OCI-LY7 (cell line): ENCODE measurements at regions not wholly inside any gene's neighbourhood (a gene's known extent, or its start where the extent isn't known, plus 50 kb on each side); places are given as distances from the start of the nearest gene placed in this dataset.

ENCODE experiments used
- BruUV-seq: library from RNA; stranded (reverse); fragments of 400-500 nt; replicated peaks from 2 replicates; lab custom pipeline; 2021; lab: Mats Ljungman, UMichigan
- CTCF ChIA-PET: fragments of 300-600 bp; sonication (Branson Sonifier 250); formaldehyde crosslinking; loops from one replicate; lab custom pipeline; 2022; ENCODE audit warnings: antibody characterized with exemption; ENCODE audit not compliant: unreplicated experiment; lab: Charles Lee
- POLR2A ChIA-PET: fragments of 300-600 bp; sonication (Branson Sonifier 250); formaldehyde crosslinking; loops from one replicate; lab custom pipeline; 2022; ENCODE audit warnings: antibody characterized with exemption; lab: Charles Lee
- DNase-seq: peaks from one replicate; pipeline ENCODE4 v3.0.0-alpha.2; 2015; ENCODE audit warnings: low spot score
- H2AFZ ChIP-seq: fragments of 200-600 bp; sonication (generic), shearing (Covaris generic); 2 replicates; pipeline ENCODE4 v1.6.1; 2014; ENCODE audit warnings: mild to moderate bottlenecking, antibody characterized with exemption, low read length, moderate library complexity
- H3K27ac ChIP-seq: fragments of 200-600 bp; sonication (generic); 2 replicates; pipeline ENCODE4 v1.5.1; 2014; ENCODE audit warnings: mixed run types, low read depth, mild to moderate bottlenecking, moderate library complexity, low read length, inconsistent platforms; ENCODE audit not compliant: poor library complexity, severe bottlenecking
- H3K36me3 ChIP-seq: fragments of 200-600 bp; sonication (generic); 2 replicates; pipeline ENCODE4 v1.6.1; 2014; ENCODE audit warnings: mild to moderate bottlenecking, antibody characterized with exemption, low read length, moderate library complexity, mixed read lengths; ENCODE audit not compliant: insufficient read depth
- H3K4me1 ChIP-seq: fragments of 200-600 bp; sonication (generic); 2 replicates; pipeline ENCODE4 v1.5.1; 2014; ENCODE audit warnings: mild to moderate bottlenecking, low read length; ENCODE audit not compliant: insufficient read depth, poor library complexity, severe bottlenecking
- H3K4me2 ChIP-seq: fragments of 200-600 bp; sonication (generic); 2 replicates; pipeline ENCODE4 v1.6.1; 2014; ENCODE audit warnings: mild to moderate bottlenecking, low read length
- H3K4me3 ChIP-seq: fragments of 200-600 bp; sonication (generic); 2 replicates; pipeline ENCODE4 v1.5.1; 2014; ENCODE audit warnings: mild to moderate bottlenecking, low read depth, low read length; ENCODE audit not compliant: poor library complexity, severe bottlenecking
- H3K79me2 ChIP-seq: fragments of 200-600 bp; sonication (generic); 2 replicates; pipeline ENCODE4 v1.6.1; 2016; ENCODE audit warnings: low read depth, mild to moderate bottlenecking, low read length, moderate library complexity, mixed read lengths; ENCODE audit not compliant: insufficient read depth
- H3K9me2 ChIP-seq: fragments of 200-600 bp; sonication (generic); 2 replicates; pipeline ENCODE4 v1.6.1; 2016; ENCODE audit warnings: mild to moderate bottlenecking, low read length, mixed read lengths; ENCODE audit not compliant: insufficient read depth
- H3K9me3 ChIP-seq: fragments of 200-600 bp; sonication (generic); 2 replicates; pipeline ENCODE4 v1.6.1; 2014; ENCODE audit warnings: mild to moderate bottlenecking, mixed run types, low read length, mixed read lengths
- H4K20me1 ChIP-seq: fragments of 200-600 bp; sonication (generic); 2 replicates; pipeline ENCODE4 v1.6.1; 2014; ENCODE audit warnings: mild to moderate bottlenecking, antibody characterized with exemption, low read length, moderate library complexity, mixed read lengths; ENCODE audit not compliant: insufficient read depth
- EZH2phosphoT487 ChIP-seq: fragments of 200-600 bp; sonication (generic); IDR thresholded peaks from 2 replicates; pipeline ENCODE4 v1.6.1; 2018; ENCODE audit warnings: low read depth, borderline replicate concordance, mild to moderate bottlenecking, mixed run types, antibody characterized with exemption, low read length, moderate library complexity, mixed read lengths
- intact Hi-C: fragments of 100-400 bp; cut with micrococcal nuclease; formaldehyde crosslinking; loops from one replicate; pipeline ENCODE4 v1.10.0; 2022; ENCODE audit not compliant: unreplicated experiment
- TF ChIP-seq, protein P1 (sequence below): fragments of 200-600 bp; sonication (generic); conservative IDR thresholded peaks from 2 replicates; pipeline ENCODE4 v1.5.1; 2014; ENCODE audit warnings: mild to moderate bottlenecking, antibody characterized with exemption, low read length, moderate library complexity, mixed read lengths

DNA sequence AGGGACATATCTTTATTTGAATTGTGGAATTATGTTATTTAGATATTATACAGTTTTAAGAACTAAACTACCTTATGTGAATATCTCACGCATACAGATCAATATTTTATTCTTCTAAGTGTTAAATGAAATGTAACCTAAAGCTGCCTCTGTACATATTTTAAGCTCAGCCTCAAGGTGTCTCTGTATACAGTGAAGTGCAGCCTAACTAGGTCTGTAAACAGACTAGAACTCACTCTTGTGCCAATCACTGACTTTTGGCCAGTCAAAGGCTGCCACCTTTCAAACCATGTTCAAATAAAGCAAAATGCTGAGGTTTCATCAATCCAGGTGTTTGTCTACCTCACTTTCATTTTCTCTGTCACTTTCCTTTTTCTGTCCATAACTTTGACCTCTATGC lies 1074.5 kb upstream of the PRKX start:
- intact Hi-C loops: no loop called here
- ChIA-PET CTCF (no interaction called here), POLR2A (interaction anchor here (0.7 to 1.2 kb wide), 2 partner anchors 19 kb away, joined by 3 read pairs; no protein-coding TSS in a partner anchor)
- H3K9me2 ChIP-seq: no peaks in the 10 kb centered on the region
- no peak overlapping the region for H2AFZ ChIP-seq
- H3K4me2 ChIP-seq: no peak overlapping the region; the same call in 1 of the 2 replicates
- H3K79me2 ChIP-seq: no peaks in the 10 kb centered on the region
- no TSS peak for BruUV-seq
- TF ChIP-seq EZH2phosphoT487: no peak
- TF ChIP-seq, protein P1, sequence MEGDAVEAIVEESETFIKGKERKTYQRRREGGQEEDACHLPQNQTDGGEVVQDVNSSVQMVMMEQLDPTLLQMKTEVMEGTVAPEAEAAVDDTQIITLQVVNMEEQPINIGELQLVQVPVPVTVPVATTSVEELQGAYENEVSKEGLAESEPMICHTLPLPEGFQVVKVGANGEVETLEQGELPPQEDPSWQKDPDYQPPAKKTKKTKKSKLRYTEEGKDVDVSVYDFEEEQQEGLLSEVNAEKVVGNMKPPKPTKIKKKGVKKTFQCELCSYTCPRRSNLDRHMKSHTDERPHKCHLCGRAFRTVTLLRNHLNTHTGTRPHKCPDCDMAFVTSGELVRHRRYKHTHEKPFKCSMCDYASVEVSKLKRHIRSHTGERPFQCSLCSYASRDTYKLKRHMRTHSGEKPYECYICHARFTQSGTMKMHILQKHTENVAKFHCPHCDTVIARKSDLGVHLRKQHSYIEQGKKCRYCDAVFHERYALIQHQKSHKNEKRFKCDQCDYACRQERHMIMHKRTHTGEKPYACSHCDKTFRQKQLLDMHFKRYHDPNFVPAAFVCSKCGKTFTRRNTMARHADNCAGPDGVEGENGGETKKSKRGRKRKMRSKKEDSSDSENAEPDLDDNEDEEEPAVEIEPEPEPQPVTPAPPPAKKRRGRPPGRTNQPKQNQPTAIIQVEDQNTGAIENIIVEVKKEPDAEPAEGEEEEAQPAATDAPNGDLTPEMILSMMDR: peak; percentile 32; the same call in 1 of the 2 replicates
- no peaks in the 10 kb centered on the region for H3K36me3 ChIP-seq
- H3K4me3 ChIP-seq: no peak overlapping the region
- no peaks in the 10 kb centered on the region for H3K4me1 ChIP-seq
- peak; percentile 19 for DNase-seq
- no peaks in the 10 kb centered on the region for H4K20me1 ChIP-seq
- no peak overlapping the region for H3K27ac ChIP-seq
- H3K9me3 ChIP-seq: no peaks in the 10 kb centered on the region

DNA sequence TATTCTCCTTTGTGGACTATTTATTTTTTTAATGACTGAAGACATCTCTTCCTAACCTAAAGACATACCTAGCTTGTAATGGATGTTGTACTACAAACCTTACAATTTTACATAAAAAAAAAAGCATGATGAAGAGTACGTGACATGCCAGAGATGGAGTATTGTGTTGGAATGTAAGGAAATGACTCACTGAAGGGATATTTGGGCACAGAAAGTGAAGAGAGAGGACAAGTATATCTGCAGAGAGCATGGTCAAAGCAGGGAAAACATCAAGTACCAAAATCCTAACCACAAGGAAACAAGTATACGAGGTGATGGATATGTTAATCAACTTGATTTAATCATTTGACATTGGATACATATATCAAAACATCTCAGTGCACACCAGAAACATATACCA lies 1051.4 kb upstream of the PRKX start:
- ChIA-PET POLR2A (interaction anchor here (0.8 kb wide), 1 partner anchor 10 kb away, joined by 3 read pairs; no protein-coding TSS in a partner anchor), CTCF (no interaction called here)
- no peak for DNase-seq
- TF ChIP-seq EZH2phosphoT487: no peak
- TF ChIP-seq, protein P1: no peak
- intact Hi-C loops: loop anchor here (10.0 kb wide), 1 partner anchor 1970 kb away; no protein-coding TSS in a partner anchor
- BruUV-seq: no TSS peak
- Histone ChIP-seq H3K27ac (no peak overlapping the region), H3K4me1 (peaks cover 6% of the 10 kb centered on the region), H3K9me3 (no peaks in the 10 kb centered on the region), H3K4me2 (no peak overlapping the region), H3K9me2 (no peaks in the 10 kb centered on the region), H2AFZ (no peak overlapping the region), H3K4me3 (no peak overlapping the region), H4K20me1 (no peaks in the 10 kb centered on the region), H3K36me3 (no peaks in the 10 kb centered on the region), H3K79me2 (no peaks in the 10 kb centered on the region)

DNA sequence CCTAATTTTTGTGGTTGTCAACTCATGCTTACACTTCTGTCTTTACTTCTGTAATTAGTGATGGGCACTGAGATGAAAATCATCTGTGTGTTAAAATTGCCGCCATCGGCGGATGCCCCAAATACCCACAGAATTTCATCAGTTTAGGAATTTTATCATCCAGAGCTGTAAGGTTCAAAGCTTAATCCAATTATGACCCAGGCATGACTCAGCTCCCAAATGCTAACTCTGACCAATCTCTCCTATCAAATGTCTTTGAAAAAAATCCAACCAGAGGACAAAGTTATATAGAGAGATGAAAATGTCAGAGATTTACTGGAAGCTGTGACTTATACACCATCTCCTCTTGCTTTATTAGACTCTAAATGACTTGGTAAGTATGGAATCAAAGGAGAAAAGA lies 1048.7 kb upstream of the PRKX start:
- no peak overlapping the region for H3K4me2 ChIP-seq
- no peak overlapping the region for H3K4me3 ChIP-seq
- intact Hi-C loops: loop anchor here (10.0 kb wide), 1 partner anchor 1973 kb away; no protein-coding TSS in a partner anchor
- no TSS peak for BruUV-seq
- TF ChIP-seq, protein P1: no peak
- TF ChIP-seq EZH2phosphoT487: no peak
- POLR2A ChIA-PET: interaction anchor here (0.6 to 0.7 kb wide), 3 partner anchors 63 to 868 kb away, joined by 3 read pairs; no protein-coding TSS in a partner anchor
- peaks cover 6% of the 10 kb centered on the region for H3K4me1 ChIP-seq
- no peaks in the 10 kb centered on the region for H3K9me3 ChIP-seq
- CTCF ChIA-PET: no interaction called here
- H3K79me2 ChIP-seq: no peaks in the 10 kb centered on the region
- no peak for DNase-seq
- no peaks in the 10 kb centered on the region for H3K36me3 ChIP-seq
- no peak overlapping the region for H3K27ac ChIP-seq
- no peaks in the 10 kb centered on the region for H4K20me1 ChIP-seq
- no peaks in the 10 kb centered on the region for H3K9me2 ChIP-seq
- no peak overlapping the region for H2AFZ ChIP-seq
